ENCODE measurements at regions not wholly inside any gene's neighbourhood (a gene's known extent, or its start where the extent isn't known, plus 50 kb on each side); places are given as distances from the start of the nearest gene placed in this dataset.
"Not testable (repeated sequence)": the region's sequence is repeated elsewhere in the genome, so short reads cannot be mapped to it uniquely, and the experiment has no call there.

- no peak for DNase-seq
Measured at GRCh38 chr5:4614088-4614487, 526.0 kb upstream of the ADAMTS16 start.

- DNase-seq = not testable (repeated sequence)
Measured at GRCh38 chr5:4615369-4615768, 524.8 kb upstream of the ADAMTS16 start.

- DNase-seq = no peak
Measured at GRCh38 chr5:4625206-4625896, 514.8 kb upstream of the ADAMTS16 start.

- no peak for DNase-seq
Measured at GRCh38 chr5:4627131-4627530, 513.0 kb upstream of the ADAMTS16 start.

GRCh38 chr5:4627929-4628328, 512.2 kb upstream of the ADAMTS16 start:
- DNase-seq = no peak

GRCh38 chr5:4628645-4629385, 511.3 kb upstream of the ADAMTS16 start:
- DNase-seq = no peak

- no peak for DNase-seq
Measured at GRCh38 chr5:4630031-4630430, 510.1 kb upstream of the ADAMTS16 start.

GRCh38 chr5:4634342-4634741, 505.8 kb upstream of the ADAMTS16 start:
- no peak for DNase-seq

- no peak for DNase-seq
Measured at GRCh38 chr5:4636378-4636777, 503.8 kb upstream of the ADAMTS16 start.

- DNase-seq = no peak
Measured at GRCh38 chr5:4639946-4640345, 500.2 kb upstream of the ADAMTS16 start.

GRCh38 chr5:4640795-4641194, 499.3 kb upstream of the ADAMTS16 start:
- DNase-seq = no peak

GRCh38 chr5:4642525-4642924, 497.6 kb upstream of the ADAMTS16 start:
- no peak for DNase-seq

GRCh38 chr5:4643190-4643589, 496.9 kb upstream of the ADAMTS16 start:
- no peak for DNase-seq

- no peak for DNase-seq
Measured at GRCh38 chr5:4643960-4644359, 496.2 kb upstream of the ADAMTS16 start.

GRCh38 chr5:4646715-4647375, 493.3 kb upstream of the ADAMTS16 start:
- no peak for DNase-seq

GRCh38 chr5:4647955-4648354, 492.2 kb upstream of the ADAMTS16 start:
- DNase-seq = no peak

GRCh38 chr5:4651806-4652565, 488.1 kb upstream of the ADAMTS16 start:
- DNase-seq = no peak

- no peak for DNase-seq
Measured at GRCh38 chr5:4653475-4653874, 486.7 kb upstream of the ADAMTS16 start.

- DNase-seq = no peak
Measured at GRCh38 chr5:4659851-4660250, 480.3 kb upstream of the ADAMTS16 start.

GRCh38 chr5:4661326-4661725, 478.8 kb upstream of the ADAMTS16 start:
- DNase-seq = no peak

- no peak for DNase-seq
Measured at GRCh38 chr5:4661836-4662235, 478.3 kb upstream of the ADAMTS16 start.

- no peak for DNase-seq
Measured at GRCh38 chr5:4662756-4663155, 477.4 kb upstream of the ADAMTS16 start.

GRCh38 chr5:4665911-4666310, 474.2 kb upstream of the ADAMTS16 start:
- no peak for DNase-seq
